GM12864 (cell line): ENCODE measurements at regions not wholly inside any gene's neighbourhood (a gene's known extent, or its start where the extent isn't known, plus 50 kb on each side); places are given as distances from the start of the nearest gene placed in this dataset.

Experiments
- DNase-seq: peaks from one replicate; pipeline ENCODE4 v3.0.0-alpha.2; 2011; ENCODE audit warnings: low read depth
- H3K4me3 ChIP-seq: 2 replicates; pipeline ENCODE4 v1.5.1; 2011; ENCODE audit warnings: mild to moderate bottlenecking, low read depth, low read length, control low read depth
- CTCF ChIP-seq: IDR thresholded peaks from 2 replicates; pipeline ENCODE4 v1.5.1; 2011; ENCODE audit warnings: low read depth, mild to moderate bottlenecking, moderate library complexity, low read length, control low read depth, inconsistent platforms; ENCODE audit errors: missing control alignments

- no peak for DNase-seq
- TF ChIP-seq CTCF: no peak
- H3K4me3 ChIP-seq: no peak overlapping the region
Observed at GRCh38 chr1:164017239-164017638, 541.7 kb upstream of the PBX1 start.

GRCh38 chr1:164020391-164020790 lies 538.6 kb upstream of the PBX1 start:
- no peak overlapping the region for H3K4me3 ChIP-seq
- no peak for DNase-seq
- TF ChIP-seq CTCF: no peak

GRCh38 chr1:164021813-164022212 lies 537.2 kb upstream of the PBX1 start:
- TF ChIP-seq CTCF: no peak
- no peak overlapping the region for H3K4me3 ChIP-seq
- no peak for DNase-seq

- no peak for TF ChIP-seq CTCF
- no peak for DNase-seq
- no peak overlapping the region for H3K4me3 ChIP-seq
Observed at GRCh38 chr1:164033782-164034181, 525.2 kb upstream of the PBX1 start.

GRCh38 chr1:164040754-164041153 lies 518.2 kb upstream of the PBX1 start:
- no peak overlapping the region for H3K4me3 ChIP-seq
- DNase-seq: no peak
- no peak for TF ChIP-seq CTCF

- no peak for TF ChIP-seq CTCF
- DNase-seq: no peak
Observed at GRCh38 chr1:164051782-164052181, 507.2 kb upstream of the PBX1 start.

GRCh38 chr1:164054331-164054730 lies 504.7 kb upstream of the PBX1 start:
- no peak for DNase-seq
- TF ChIP-seq CTCF: no peak
- H3K4me3 ChIP-seq: no peak overlapping the region

More at GRCh38 chr1:164051782-164052181, 507.2 kb upstream of the PBX1 start:
- H3K4me3 ChIP-seq: no peak overlapping the region
